COLO829 (cell line): ENCODE measurements at regions not wholly inside any gene's neighbourhood (a gene's known extent, or its start where the extent isn't known, plus 50 kb on each side); places are given as distances from the start of the nearest gene placed in this dataset.
A peak's percentile ranks its signal among the peaks of the same experiment; 100 is the strongest.

ENCODE experiments used
- DNase-seq: peaks from one replicate; pipeline ENCODE4 v3.0.0; 2012; ENCODE audit warnings: low spot score

GRCh38 chr1:115233598-115233997 is 104.5 kb downstream of the NGF start:
- no peak for DNase-seq

- peak; percentile 39 for DNase-seq
Measured at GRCh38 chr1:115230281-115230680, 107.8 kb downstream of the NGF start.

- DNase-seq = no peak
Measured at GRCh38 chr1:115229016-115229415, 109.0 kb downstream of the NGF start.

GRCh38 chr1:115228191-115228590 is 109.9 kb downstream of the NGF start:
- no peak for DNase-seq

- DNase-seq = no peak
Measured at GRCh38 chr1:115227346-115228082, 110.5 kb downstream of the NGF start.

GRCh38 chr1:115225993-115226685 is 111.9 kb downstream of the NGF start:
- DNase-seq = no peak

- no peak for DNase-seq
Measured at GRCh38 chr1:115224636-115225035, 113.4 kb downstream of the NGF start.

GRCh38 chr1:115222616-115223402 is 115.2 kb downstream of the NGF start:
- no peak for DNase-seq

GRCh38 chr1:115220340-115221270 is 117.4 kb downstream of the NGF start:
- no peak for DNase-seq

- no peak for DNase-seq
Measured at GRCh38 chr1:115219927-115220326, 118.1 kb downstream of the NGF start.

GRCh38 chr1:115218699-115219098 is 119.3 kb downstream of the NGF start:
- no peak for DNase-seq

GRCh38 chr1:115218034-115218405 is 120.0 kb downstream of the NGF start:
- DNase-seq = no peak

- DNase-seq = no peak
Measured at GRCh38 chr1:115217150-115218033, 120.7 kb downstream of the NGF start.

GRCh38 chr1:115215703-115216521 is 122.1 kb downstream of the NGF start:
- no peak for DNase-seq

- no peak for DNase-seq
Measured at GRCh38 chr1:115215110-115215509, 122.9 kb downstream of the NGF start.

- no peak for DNase-seq
Measured at GRCh38 chr1:115214098-115214497, 124.0 kb downstream of the NGF start.

- DNase-seq = no peak
Measured at GRCh38 chr1:115213130-115213529, 123.8 kb upstream of the TSPAN2 start.

GRCh38 chr1:115211071-115211745 is 121.9 kb upstream of the TSPAN2 start:
- DNase-seq = no peak

GRCh38 chr1:115210302-115210711 is 121.0 kb upstream of the TSPAN2 start:
- DNase-seq = peak; percentile 2
